ENCODE measurements at regions not wholly inside any gene's neighbourhood (a gene's known extent, or its start where the extent isn't known, plus 50 kb on each side); places are given as distances from the start of the nearest gene placed in this dataset.

GRCh38 chr15:62392376-62392775 lies 227.3 kb upstream of the C2CD4B start:
- TF ChIP-seq, protein P1, sequence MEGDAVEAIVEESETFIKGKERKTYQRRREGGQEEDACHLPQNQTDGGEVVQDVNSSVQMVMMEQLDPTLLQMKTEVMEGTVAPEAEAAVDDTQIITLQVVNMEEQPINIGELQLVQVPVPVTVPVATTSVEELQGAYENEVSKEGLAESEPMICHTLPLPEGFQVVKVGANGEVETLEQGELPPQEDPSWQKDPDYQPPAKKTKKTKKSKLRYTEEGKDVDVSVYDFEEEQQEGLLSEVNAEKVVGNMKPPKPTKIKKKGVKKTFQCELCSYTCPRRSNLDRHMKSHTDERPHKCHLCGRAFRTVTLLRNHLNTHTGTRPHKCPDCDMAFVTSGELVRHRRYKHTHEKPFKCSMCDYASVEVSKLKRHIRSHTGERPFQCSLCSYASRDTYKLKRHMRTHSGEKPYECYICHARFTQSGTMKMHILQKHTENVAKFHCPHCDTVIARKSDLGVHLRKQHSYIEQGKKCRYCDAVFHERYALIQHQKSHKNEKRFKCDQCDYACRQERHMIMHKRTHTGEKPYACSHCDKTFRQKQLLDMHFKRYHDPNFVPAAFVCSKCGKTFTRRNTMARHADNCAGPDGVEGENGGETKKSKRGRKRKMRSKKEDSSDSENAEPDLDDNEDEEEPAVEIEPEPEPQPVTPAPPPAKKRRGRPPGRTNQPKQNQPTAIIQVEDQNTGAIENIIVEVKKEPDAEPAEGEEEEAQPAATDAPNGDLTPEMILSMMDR (IDR thresholded peaks at IDR 0.05) = peak in 1 of 7 experiments; percentile 3
- TF ChIP-seq POLR2A (IDR thresholded peaks at IDR 0.05) = no peak

Measured in body of pancreas (tissue), 4 donors.